Keratinocyte (primary cell): ENCODE measurements at regions not wholly inside any gene's neighbourhood (a gene's known extent, or its start where the extent isn't known, plus 50 kb on each side); places are given as distances from the start of the nearest gene placed in this dataset.

Source experiments
- DNase-seq: peaks from one replicate; pipeline ENCODE4 v3.0.0-alpha.2; 2011; ENCODE audit warnings: low read depth, missing footprints, low spot score
- FAIRE-seq: peaks from 2 replicates; lab custom pipeline; 2011; peaks lifted over from hg19 to GRCh38; lab: Jason Lieb, UNC
- H2AFZ ChIP-seq: 2 replicates; pipeline ENCODE4 v1.6.0; 2012; ENCODE audit warnings: low read length, control low read depth, inconsistent platforms; ENCODE audit not compliant: control insufficient read depth
- H3K27ac ChIP-seq: 2 replicates; pipeline ENCODE4 v1.5.1; 2011; ENCODE audit warnings: low read length; ENCODE audit not compliant: control insufficient read depth, insufficient read depth
- H3K27me3 ChIP-seq: 3 replicates; pipeline ENCODE4 v1.6.0; 2011; ENCODE audit warnings: low read length; ENCODE audit not compliant: control insufficient read depth, insufficient read depth; ENCODE audit errors: extremely low read depth
- H3K36me3 ChIP-seq, 2 experiments: 2 replicates in 1 of 2; 3 replicates in 1 of 2; pipeline ENCODE4 v1.5.1; 2011; ENCODE audit warnings: low read length in 2 of 2, mild to moderate bottlenecking in 1 of 2; ENCODE audit not compliant: control insufficient read depth in 2 of 2, insufficient read depth in 2 of 2; ENCODE audit errors: extremely low read depth in 1 of 2
- H3K4me1 ChIP-seq: 3 replicates; pipeline ENCODE4 v1.5.1; 2011; ENCODE audit warnings: low read length; ENCODE audit not compliant: control insufficient read depth, insufficient read depth; ENCODE audit errors: extremely low read depth
- H3K4me2 ChIP-seq: 3 replicates; pipeline ENCODE4 v1.6.0; 2011; ENCODE audit warnings: low read depth, low read length; ENCODE audit not compliant: control insufficient read depth, insufficient read depth; ENCODE audit errors: extremely low read depth
- H3K4me3 ChIP-seq, 3 experiments: fragments of 200-600 bp in 1 of 3; sonication (generic) in 1 of 3; 2 replicates in 2 of 3; 3 replicates in 1 of 3; pipeline ENCODE4 v1.5.1; 2011 to 2016; ENCODE audit warnings: low read length in 3 of 3, mild to moderate bottlenecking in 3 of 3, control low read depth in 2 of 3, inconsistent platforms in 1 of 3, low read depth in 1 of 3, mixed read lengths in 1 of 3, mixed run types in 1 of 3, moderate library complexity in 1 of 3; ENCODE audit not compliant: control insufficient read depth in 2 of 3, insufficient read depth in 2 of 3; ENCODE audit errors: extremely low read depth in 1 of 3
- H3K79me2 ChIP-seq: 2 replicates; pipeline ENCODE4 v1.6.0; 2012; ENCODE audit warnings: low read length; ENCODE audit not compliant: control insufficient read depth, insufficient read depth
- H3K9ac ChIP-seq: 3 replicates; pipeline ENCODE4 v1.6.0; 2011; ENCODE audit warnings: low read length; ENCODE audit not compliant: control insufficient read depth, insufficient read depth; ENCODE audit errors: extremely low read depth
- H3K9me1 ChIP-seq: 3 replicates; pipeline ENCODE4 v1.6.0; 2011; ENCODE audit warnings: low read length; ENCODE audit not compliant: control insufficient read depth, insufficient read depth; ENCODE audit errors: extremely low read depth
- H3K9me3 ChIP-seq: 2 replicates; pipeline ENCODE4 v1.5.1; 2012; ENCODE audit warnings: low read depth, low read length; ENCODE audit not compliant: control insufficient read depth
- H4K20me1 ChIP-seq: 3 replicates; pipeline ENCODE4 v1.6.0; 2011; ENCODE audit warnings: low read length; ENCODE audit not compliant: control insufficient read depth, insufficient read depth; ENCODE audit errors: extremely low read depth
- CTCF ChIP-seq, 3 experiments: IDR thresholded peaks in 1 of 3; conservative IDR thresholded peaks in 1 of 3; optimal IDR thresholded peaks in 1 of 3; 2 replicates in 2 of 3; 3 replicates in 1 of 3; pipeline versions ENCODE3 to v1.5.1; 2011; ENCODE audit warnings: low read length in 3 of 3, mild to moderate bottlenecking in 3 of 3, moderate library complexity in 2 of 3, control low read depth in 1 of 3, inconsistent platforms in 1 of 3; ENCODE audit not compliant: insufficient read depth in 2 of 3; ENCODE audit errors: extremely low read depth in 1 of 3
- EZH2 ChIP-seq: IDR thresholded peaks from one replicate; pipeline ENCODE4 v1.6.1; 2012; ENCODE audit warnings: inconsistent platforms, mild to moderate bottlenecking, low read length, moderate library complexity
- dilution Hi-C: fragments of 300-500 bp; cut with MboI; formaldehyde crosslinking; loops from one replicate; pipeline ENCODE4 v1.7.0; 2020; ENCODE audit warnings: low sequenced_read_pairs; ENCODE audit not compliant: extremely low pct_ligation_motif_present

- no peak overlapping the region for H3K4me3 ChIP-seq
- H2AFZ ChIP-seq: no peak overlapping the region
- H3K27ac ChIP-seq: no peak overlapping the region
- H3K36me3 ChIP-seq: no peaks in the 10 kb centered on the region
- FAIRE-seq (peak; percentile 51), DNase-seq (no peak)
- TF ChIP-seq EZH2 (no peak), CTCF (optimal IDR thresholded peaks at IDR 0.05 in 1 of 3, IDR thresholded peaks at IDR 0.05 in 1 of 3, conservative IDR thresholded peaks at IDR 0.05 in 1 of 3; ENCODE audit: extremely low read depth in 1 of 3, insufficient read depth in 2 of 3, low read length in 3 of 3) (peak; percentile 54 to 71 (median 68))
- H3K4me1 ChIP-seq: peaks cover 9% of the 10 kb centered on the region
- no peaks in the 10 kb centered on the region for H4K20me1 ChIP-seq
- no peaks in the 10 kb centered on the region for H3K9me1 ChIP-seq
- dilution Hi-C loops: no loop called here
- H3K27me3 ChIP-seq: no peaks in the 10 kb centered on the region
- no peak overlapping the region for H3K4me2 ChIP-seq
- H3K9me3 ChIP-seq: no peaks in the 10 kb centered on the region
- no peak overlapping the region for H3K9ac ChIP-seq
- no peaks in the 10 kb centered on the region for H3K79me2 ChIP-seq
Measured at GRCh38 chr5:2017540-2018389, 135.0 kb upstream of the IRX4 start.

- Histone ChIP-seq H3K27me3 (no peaks in the 10 kb centered on the region), H3K9ac (no peak overlapping the region), H3K79me2 (no peaks in the 10 kb centered on the region), H3K27ac (no peak overlapping the region), H3K4me3 (no peak overlapping the region), H3K9me1 (no peaks in the 10 kb centered on the region), H3K36me3 (no peaks in the 10 kb centered on the region), H2AFZ (no peak overlapping the region), H3K4me2 (no peak overlapping the region), H4K20me1 (no peaks in the 10 kb centered on the region), H3K4me1 (peaks cover 8% of the 10 kb centered on the region), H3K9me3 (no peaks in the 10 kb centered on the region)
- DNase-seq: no peak
- dilution Hi-C loops: no loop called here
- no peak for FAIRE-seq
- TF ChIP-seq EZH2: no peak
Measured at GRCh38 chr5:2015961-2016360, 133.2 kb upstream of the IRX4 start.
